GM23338 (cell line): ENCODE measurements at regions not wholly inside any gene's neighbourhood (a gene's known extent, or its start where the extent isn't known, plus 50 kb on each side); places are given as distances from the start of the nearest gene placed in this dataset.

Source experiments
- ATAC-seq: fragments of 200-7000 bp; cut with Tn5 transposase; 3 replicates; pipeline ENCODE4 v1.9.1; 2020
- DNase-seq: peaks from one replicate; pipeline ENCODE4 v3.0.0-alpha.2; 2015; ENCODE audit warnings: low spot score
- H2AFZ ChIP-seq: fragments of 200-600 bp; sonication (generic); 2 replicates; pipeline ENCODE4 v1.8.0; 2016; ENCODE audit warnings: antibody characterized with exemption, mild to moderate bottlenecking, moderate library complexity
- H3F3A ChIP-seq: fragments of 200-600 bp; sonication (generic); replicated peaks from 2 replicates; pipeline ENCODE4 v1.8.0; 2017; ENCODE audit warnings: antibody characterized with exemption, mixed run types, low read depth
- H3K27ac ChIP-seq: fragments of 200-600 bp; sonication (generic); 2 replicates; pipeline ENCODE4 v1.6.1; 2016; ENCODE audit warnings: low read depth
- H3K27me3 ChIP-seq: fragments of 200-600 bp; sonication (generic); 2 replicates; pipeline ENCODE4 v1.8.0; 2016; ENCODE audit warnings: mild to moderate bottlenecking, mixed run types, moderate library complexity; ENCODE audit not compliant: insufficient read depth
- H3K36me3 ChIP-seq: fragments of 200-600 bp; sonication (generic); 2 replicates; pipeline ENCODE4 v1.8.0; 2016; ENCODE audit warnings: mild to moderate bottlenecking; ENCODE audit not compliant: insufficient read depth
- H3K4me1 ChIP-seq: fragments of 200-600 bp; sonication (generic); 2 replicates; pipeline ENCODE4 v1.8.0; 2016; ENCODE audit warnings: mild to moderate bottlenecking, moderate library complexity; ENCODE audit not compliant: insufficient read depth
- H3K4me2 ChIP-seq: fragments of 200-600 bp; sonication (generic); 2 replicates; pipeline ENCODE4 v1.7.1; 2017; ENCODE audit warnings: mixed run types
- H3K4me3 ChIP-seq: fragments of 200-600 bp; sonication (generic); 2 replicates; pipeline ENCODE4 v1.6.1; 2016; ENCODE audit warnings: mixed run types
- H3K79me2 ChIP-seq: fragments of 200-600 bp; sonication (generic); replicated peaks from 2 replicates; pipeline ENCODE4 v1.8.0; 2017; ENCODE audit warnings: mild to moderate bottlenecking; ENCODE audit not compliant: insufficient read depth
- H3K9me2 ChIP-seq: fragments of 200-600 bp; sonication (generic); 2 replicates; pipeline ENCODE4 v1.8.0; 2017; ENCODE audit not compliant: insufficient read depth
- H4K20me1 ChIP-seq: fragments of 200-600 bp; sonication (generic); replicated peaks from 2 replicates; pipeline ENCODE4 v1.8.0; 2017; ENCODE audit warnings: mild to moderate bottlenecking; ENCODE audit not compliant: insufficient read depth
- H3K27ac Mint-ChIP-seq: 2 replicates; pipeline ENCODE4 v1.8.0; 2020; ENCODE audit warnings: inconsistent platforms, mild to moderate bottlenecking, moderate library complexity, mixed read lengths
- H3K27me3 Mint-ChIP-seq: 3 replicates; pipeline ENCODE4 v1.8.0; 2022; ENCODE audit warnings: low read depth, mild to moderate bottlenecking, moderate library complexity, mixed read lengths, inconsistent platforms; ENCODE audit not compliant: insufficient read depth, poor library complexity
- H3K36me3 Mint-ChIP-seq: 3 replicates; pipeline ENCODE4 v1.8.0; 2021; ENCODE audit warnings: low read depth, mild to moderate bottlenecking, inconsistent platforms, moderate library complexity, mixed read lengths
- H3K4me1 Mint-ChIP-seq: 3 replicates; pipeline ENCODE4 v1.8.0; 2020; ENCODE audit warnings: mild to moderate bottlenecking, inconsistent platforms, mixed read lengths
- H3K4me3 Mint-ChIP-seq: 3 replicates; pipeline ENCODE4 v1.8.0; 2021; ENCODE audit warnings: moderate library complexity, mild to moderate bottlenecking, inconsistent platforms, mixed read lengths
- H3K9me3 Mint-ChIP-seq: 3 replicates; pipeline ENCODE4 v1.8.0; 2020; ENCODE audit warnings: moderate library complexity, mild to moderate bottlenecking, inconsistent platforms, mixed read lengths
- CREB1 ChIP-seq: fragments of 250-450 bp; sonication (Bioruptor Pico); IDR thresholded peaks from 2 replicates; pipeline ENCODE4 v1.5.0; 2020; ENCODE audit warnings: low read depth, mild to moderate bottlenecking, moderate library complexity
- EZH2 ChIP-seq: fragments of 200-600 bp; sonication (generic); IDR thresholded peaks from one replicate; pipeline ENCODE4 v1.8.0; 2017; ENCODE audit warnings: antibody characterized with exemption, mild to moderate bottlenecking, low read depth; ENCODE audit not compliant: unreplicated experiment
- EZH2phosphoT487 ChIP-seq: fragments of 200-600 bp; sonication (generic); IDR thresholded peaks from one replicate; pipeline ENCODE4 v1.8.1; 2018; ENCODE audit warnings: antibody characterized with exemption; ENCODE audit not compliant: unreplicated experiment
- NANOG ChIP-seq: IDR thresholded peaks from 2 replicates; pipeline ENCODE4 v1.6.1; 2016; ENCODE audit warnings: antibody characterized with exemption, borderline replicate concordance
- POLR2AphosphoS5 ChIP-seq: IDR thresholded peaks from 2 replicates; pipeline ENCODE4 v1.6.1; 2016; ENCODE audit warnings: antibody characterized with exemption, low read depth
- STAT1 ChIP-seq: IDR thresholded peaks from one replicate; pipeline ENCODE4 v1.6.1; 2016; ENCODE audit warnings: antibody characterized with exemption; ENCODE audit not compliant: unreplicated experiment
- ZNF114 ChIP-seq: fragments of 250-450 bp; sonication (Bioruptor Pico); IDR thresholded peaks from 2 replicates; pipeline ENCODE4 v1.5.0; 2020; ENCODE audit warnings: mild to moderate bottlenecking, moderate library complexity
- ZNF331 ChIP-seq: fragments of 250-450 bp; sonication (Bioruptor Pico); IDR thresholded peaks from 2 replicates; pipeline ENCODE4 v1.5.0; 2020; ENCODE audit warnings: low read depth, mild to moderate bottlenecking, moderate library complexity

DNA sequence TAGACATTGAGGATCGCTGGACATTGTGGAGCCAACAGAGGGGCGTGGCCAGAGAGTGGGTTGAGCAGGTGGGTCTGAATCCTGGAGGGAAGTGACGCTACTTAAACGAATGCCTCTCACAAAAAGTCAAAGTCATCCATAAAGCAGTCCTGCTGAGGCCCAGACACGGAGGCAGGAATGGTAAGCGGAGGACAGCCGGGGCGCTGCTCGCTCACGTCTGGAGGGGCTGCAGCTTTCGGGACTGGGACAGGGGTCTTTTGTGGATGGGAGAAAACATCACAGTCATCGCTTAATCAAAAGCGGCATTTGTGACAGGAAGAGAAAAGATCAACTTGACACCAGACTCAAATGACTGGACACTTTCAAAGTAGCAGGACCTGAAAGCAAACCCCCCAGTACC, 88.4 kb downstream of the PTGR3 start:
- ATAC-seq (no peak), DNase-seq (no peak)
- no peaks in the 10 kb centered on the region for H3K4me1 ChIP-seq
- no peak overlapping the region for H3K4me3 Mint-ChIP-seq
- H3K27ac ChIP-seq = no peak overlapping the region
- TF ChIP-seq STAT1 = no peak
- TF ChIP-seq ZNF331 (CRISPR knock-in tag) = no peak
- no peak for TF ChIP-seq EZH2phosphoT487
- no peaks in the 10 kb centered on the region for H3F3A ChIP-seq
- no peaks in the 10 kb centered on the region for H3K36me3 ChIP-seq
- no peak overlapping the region for H2AFZ ChIP-seq
- no peaks in the 10 kb centered on the region for H3K27me3 ChIP-seq
- no peaks in the 10 kb centered on the region; the same call in 2 of the 3 replicates for H3K4me1 Mint-ChIP-seq
- H4K20me1 ChIP-seq = no peaks in the 10 kb centered on the region
- no peaks in the 10 kb centered on the region for H3K79me2 ChIP-seq
- H3K27me3 Mint-ChIP-seq = peaks cover 4% of the 10 kb centered on the region
- H3K4me2 ChIP-seq = no peak overlapping the region
- no peaks in the 10 kb centered on the region for H3K9me3 Mint-ChIP-seq
- no peaks in the 10 kb centered on the region for H3K36me3 Mint-ChIP-seq
- no peak overlapping the region for H3K4me3 ChIP-seq
- H3K27ac Mint-ChIP-seq = no peak overlapping the region
- peaks cover 6% of the 10 kb centered on the region; the same call in 1 of the 2 replicates for H3K9me2 ChIP-seq

GRCh38 chr18:75116809-75117208, 92.1 kb downstream of the PTGR3 start:
- H3K36me3 ChIP-seq = no peaks in the 10 kb centered on the region
- H3K4me2 ChIP-seq = no peak overlapping the region
- TF ChIP-seq CREB1 (no peak), ZNF114 (no peak)
- no peak overlapping the region for H3K27ac ChIP-seq
- no peaks in the 10 kb centered on the region for H3K4me1 ChIP-seq
- peaks cover 4% of the 10 kb centered on the region for H3K27me3 Mint-ChIP-seq
- H3K4me3 Mint-ChIP-seq = no peak overlapping the region
- H3K36me3 Mint-ChIP-seq = no peaks in the 10 kb centered on the region
- H3K4me3 ChIP-seq = no peak overlapping the region
- no peak overlapping the region; the same call in 1 of the 2 replicates for H2AFZ ChIP-seq
- no peak for DNase-seq
- no peaks in the 10 kb centered on the region for H3K4me1 Mint-ChIP-seq
- no peak for ATAC-seq
- H3K79me2 ChIP-seq = no peaks in the 10 kb centered on the region
- H3F3A ChIP-seq = no peaks in the 10 kb centered on the region
- no peaks in the 10 kb centered on the region for H4K20me1 ChIP-seq
- H3K27ac Mint-ChIP-seq = no peak overlapping the region
- no peaks in the 10 kb centered on the region for H3K9me3 Mint-ChIP-seq
- H3K27me3 ChIP-seq = no peaks in the 10 kb centered on the region
- H3K9me2 ChIP-seq = peaks cover 6% of the 10 kb centered on the region; the same call in 1 of the 2 replicates

GRCh38 chr18:75116165-75116564, 92.8 kb downstream of the PTGR3 start:
- Mint-ChIP-seq H3K27me3 (peaks cover 5% of the 10 kb centered on the region), H3K9me3 (no peaks in the 10 kb centered on the region), H3K27ac (no peak overlapping the region), H3K4me3 (no peak overlapping the region), H3K4me1 (no peaks in the 10 kb centered on the region), H3K36me3 (no peaks in the 10 kb centered on the region)
- no peak for TF ChIP-seq POLR2AphosphoS5
- TF ChIP-seq ZNF114 = no peak
- no peak for TF ChIP-seq EZH2phosphoT487
- no peak for TF ChIP-seq CREB1
- TF ChIP-seq STAT1 = no peak
- no peak for TF ChIP-seq ZNF331 (CRISPR knock-in tag)
- TF ChIP-seq NANOG = no peak
- no peak for TF ChIP-seq EZH2
- H3K27ac ChIP-seq = no peak overlapping the region
- H3K4me1 ChIP-seq = no peaks in the 10 kb centered on the region
- H3K79me2 ChIP-seq = no peaks in the 10 kb centered on the region
- no peaks in the 10 kb centered on the region for H3K36me3 ChIP-seq
- no peaks in the 10 kb centered on the region for H3F3A ChIP-seq
- no peak overlapping the region for H3K4me2 ChIP-seq
- H3K4me3 ChIP-seq = no peak overlapping the region
- peaks cover 6% of the 10 kb centered on the region; the same call in 1 of the 2 replicates for H3K9me2 ChIP-seq
- no peak for DNase-seq
- H2AFZ ChIP-seq = no peak overlapping the region
- no peaks in the 10 kb centered on the region for H3K27me3 ChIP-seq
- ATAC-seq = no peak
- H4K20me1 ChIP-seq = no peaks in the 10 kb centered on the region
